ENCODE measurements at regions not wholly inside any gene's neighbourhood (a gene's known extent, or its start where the extent isn't known, plus 50 kb on each side); places are given as distances from the start of the nearest gene placed in this dataset.

- no peak for TF ChIP-seq CTCF (conservative IDR thresholded peaks at IDR 0.05; ENCODE audit: low read depth in 2 of 2)
- TF ChIP-seq EZH2 (IDR thresholded peaks at IDR 0.05; ENCODE audit: low read depth, unreplicated experiment) = no peak
- TF ChIP-seq EZH2phosphoT487 (IDR thresholded peaks at IDR 0.05; ENCODE audit: unreplicated experiment) = no peak
- TF ChIP-seq POLR2AphosphoS5 (IDR thresholded peaks at IDR 0.05; ENCODE audit: low read depth) = no peak
- TF ChIP-seq ETS1 (IDR thresholded peaks at IDR 0.05) = no peak
- TF ChIP-seq ZNF331 (CRISPR knock-in tag; IDR thresholded peaks at IDR 0.05; ENCODE audit: low read depth) = no peak
- no peak for TF ChIP-seq JUNB (IDR thresholded peaks at IDR 0.05; ENCODE audit: unreplicated experiment)
- no peak for TF ChIP-seq ZNF114 (CRISPR knock-in tag; IDR thresholded peaks at IDR 0.05)
- TF ChIP-seq REST (IDR thresholded peaks at IDR 0.05; ENCODE audit: unreplicated experiment) = no peak
Measured at GRCh38 chr14:53601409-53601808, 355.2 kb downstream of the BMP4 start.

All from GM23338 (cell line).